ENCODE measurements at regions not wholly inside any gene's neighbourhood (a gene's known extent, or its start where the extent isn't known, plus 50 kb on each side); places are given as distances from the start of the nearest gene placed in this dataset.

DNA sequence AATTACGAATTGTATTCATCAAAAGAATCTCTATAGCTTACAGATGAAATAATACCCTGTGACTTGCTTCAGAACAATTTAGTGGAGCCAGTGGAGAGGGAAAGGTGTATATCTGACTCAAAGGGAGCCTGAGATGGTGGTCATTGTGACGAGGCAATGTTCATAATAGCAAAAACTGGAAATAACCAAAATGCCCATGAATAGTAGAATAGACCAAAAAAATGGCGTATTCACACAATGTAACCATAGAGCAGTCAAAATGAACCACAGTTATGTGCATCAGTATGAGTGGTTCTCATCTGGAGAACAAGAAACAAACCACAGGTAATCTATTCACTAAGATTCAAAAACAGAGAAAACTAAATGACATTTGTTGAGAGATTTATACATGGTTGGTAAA lies 125.3 kb upstream of the CLNK start:
- TF ChIP-seq, protein P1, sequence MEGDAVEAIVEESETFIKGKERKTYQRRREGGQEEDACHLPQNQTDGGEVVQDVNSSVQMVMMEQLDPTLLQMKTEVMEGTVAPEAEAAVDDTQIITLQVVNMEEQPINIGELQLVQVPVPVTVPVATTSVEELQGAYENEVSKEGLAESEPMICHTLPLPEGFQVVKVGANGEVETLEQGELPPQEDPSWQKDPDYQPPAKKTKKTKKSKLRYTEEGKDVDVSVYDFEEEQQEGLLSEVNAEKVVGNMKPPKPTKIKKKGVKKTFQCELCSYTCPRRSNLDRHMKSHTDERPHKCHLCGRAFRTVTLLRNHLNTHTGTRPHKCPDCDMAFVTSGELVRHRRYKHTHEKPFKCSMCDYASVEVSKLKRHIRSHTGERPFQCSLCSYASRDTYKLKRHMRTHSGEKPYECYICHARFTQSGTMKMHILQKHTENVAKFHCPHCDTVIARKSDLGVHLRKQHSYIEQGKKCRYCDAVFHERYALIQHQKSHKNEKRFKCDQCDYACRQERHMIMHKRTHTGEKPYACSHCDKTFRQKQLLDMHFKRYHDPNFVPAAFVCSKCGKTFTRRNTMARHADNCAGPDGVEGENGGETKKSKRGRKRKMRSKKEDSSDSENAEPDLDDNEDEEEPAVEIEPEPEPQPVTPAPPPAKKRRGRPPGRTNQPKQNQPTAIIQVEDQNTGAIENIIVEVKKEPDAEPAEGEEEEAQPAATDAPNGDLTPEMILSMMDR (IDR thresholded peaks at IDR 0.05): no peak
- TF ChIP-seq EP300 (IDR thresholded peaks at IDR 0.05; ENCODE audit: low read depth): no peak
- TF ChIP-seq POLR2AphosphoS5 (IDR thresholded peaks at IDR 0.05): no peak
- TF ChIP-seq POLR2A (IDR thresholded peaks at IDR 0.05): no peak
